Fibroblast of the aortic adventitia (primary cell): ENCODE measurements at regions not wholly inside any gene's neighbourhood (a gene's known extent, or its start where the extent isn't known, plus 50 kb on each side); places are given as distances from the start of the nearest gene placed in this dataset.

Experiments
- DNase-seq: peaks from one replicate; pipeline ENCODE4 v3.0.0-alpha.2; 2010; ENCODE audit warnings: low read depth
- H3K4me3 ChIP-seq: 2 replicates; pipeline ENCODE4 v1.5.1; 2011; ENCODE audit warnings: low read depth, mild to moderate bottlenecking, control low read depth, low read length, moderate library complexity
- TF ChIP-seq, protein P1 (sequence below): IDR thresholded peaks from 2 replicates; pipeline ENCODE4 v1.5.1; 2011; ENCODE audit warnings: mild to moderate bottlenecking, low read length, control low read depth, inconsistent platforms; ENCODE audit not compliant: insufficient read depth

DNA sequence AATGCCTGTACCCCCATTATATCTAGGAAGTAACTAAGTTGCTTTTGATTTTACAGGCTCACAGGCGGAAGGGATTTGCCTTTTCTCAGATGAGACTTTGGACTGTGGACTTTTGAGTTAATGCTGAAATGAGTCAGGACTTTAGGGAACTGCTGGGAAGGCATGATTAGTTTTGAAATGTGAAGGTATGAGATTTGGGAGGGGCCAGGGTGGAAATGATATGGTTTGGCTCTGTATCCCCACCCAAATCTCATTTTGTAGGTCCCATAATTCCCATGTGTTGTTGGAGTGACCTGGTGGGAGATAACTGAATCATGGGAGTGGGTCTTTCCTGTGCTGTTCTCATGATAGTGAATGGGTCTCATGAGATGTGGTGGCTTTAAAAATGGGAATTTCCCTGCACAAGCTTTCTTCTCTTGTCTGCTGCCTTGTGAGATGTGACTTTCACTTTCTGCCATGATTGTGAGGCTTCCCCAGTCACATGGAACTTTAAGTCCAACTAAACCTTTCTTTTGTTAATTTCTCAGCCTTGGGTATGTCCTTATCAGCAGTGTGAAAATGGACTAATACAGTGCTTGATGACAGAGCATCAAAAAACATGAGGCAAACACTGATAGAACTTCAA, 1119.5 kb downstream of the PLA2G4A start:
- TF ChIP-seq, protein P1, sequence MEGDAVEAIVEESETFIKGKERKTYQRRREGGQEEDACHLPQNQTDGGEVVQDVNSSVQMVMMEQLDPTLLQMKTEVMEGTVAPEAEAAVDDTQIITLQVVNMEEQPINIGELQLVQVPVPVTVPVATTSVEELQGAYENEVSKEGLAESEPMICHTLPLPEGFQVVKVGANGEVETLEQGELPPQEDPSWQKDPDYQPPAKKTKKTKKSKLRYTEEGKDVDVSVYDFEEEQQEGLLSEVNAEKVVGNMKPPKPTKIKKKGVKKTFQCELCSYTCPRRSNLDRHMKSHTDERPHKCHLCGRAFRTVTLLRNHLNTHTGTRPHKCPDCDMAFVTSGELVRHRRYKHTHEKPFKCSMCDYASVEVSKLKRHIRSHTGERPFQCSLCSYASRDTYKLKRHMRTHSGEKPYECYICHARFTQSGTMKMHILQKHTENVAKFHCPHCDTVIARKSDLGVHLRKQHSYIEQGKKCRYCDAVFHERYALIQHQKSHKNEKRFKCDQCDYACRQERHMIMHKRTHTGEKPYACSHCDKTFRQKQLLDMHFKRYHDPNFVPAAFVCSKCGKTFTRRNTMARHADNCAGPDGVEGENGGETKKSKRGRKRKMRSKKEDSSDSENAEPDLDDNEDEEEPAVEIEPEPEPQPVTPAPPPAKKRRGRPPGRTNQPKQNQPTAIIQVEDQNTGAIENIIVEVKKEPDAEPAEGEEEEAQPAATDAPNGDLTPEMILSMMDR, result no peak
- no peak for DNase-seq
- no peak overlapping the region for H3K4me3 ChIP-seq

DNA sequence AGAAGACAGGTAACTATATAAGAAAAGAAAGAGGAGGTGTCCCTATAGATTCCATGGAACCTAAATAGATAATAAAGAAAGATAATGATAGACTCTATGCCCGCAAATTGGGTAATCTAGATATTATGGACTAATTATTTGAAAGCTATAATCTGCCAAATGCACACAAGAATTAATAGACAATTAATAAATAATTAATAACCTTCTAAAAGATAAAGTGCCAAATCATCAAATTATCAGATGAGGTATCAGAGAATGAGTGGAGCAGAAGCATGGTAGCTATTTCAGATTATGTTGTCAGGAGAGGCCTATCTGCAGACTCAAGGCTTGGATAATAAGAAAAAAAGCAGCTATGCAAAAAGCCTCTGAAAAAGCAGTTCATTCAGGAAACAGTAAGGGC, 1120.8 kb downstream of the PLA2G4A start:
- H3K4me3 ChIP-seq, result no peak overlapping the region
- TF ChIP-seq, protein P1, result no peak
- DNase-seq, result no peak

DNA sequence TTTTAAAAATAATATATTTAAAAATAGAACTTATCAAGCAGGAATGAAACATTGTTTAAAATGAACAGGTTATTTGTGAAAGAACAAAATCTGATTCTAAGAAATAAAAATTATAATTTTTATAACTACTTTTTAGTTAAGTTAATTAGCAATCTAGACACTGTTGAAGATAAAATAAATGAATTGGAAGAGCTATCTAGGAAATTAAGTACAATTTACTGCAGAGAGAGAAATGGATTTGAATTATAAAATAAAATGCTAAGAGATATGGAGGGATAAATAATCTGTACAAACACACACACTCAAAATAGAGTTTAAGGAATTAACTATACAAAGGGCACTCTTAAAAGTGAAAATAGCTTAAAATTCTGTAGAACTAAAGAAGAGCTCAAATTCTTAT, 1123.1 kb downstream of the PLA2G4A start:
- DNase-seq, result no peak
- no peak overlapping the region for H3K4me3 ChIP-seq
- TF ChIP-seq, protein P1, result no peak

DNA sequence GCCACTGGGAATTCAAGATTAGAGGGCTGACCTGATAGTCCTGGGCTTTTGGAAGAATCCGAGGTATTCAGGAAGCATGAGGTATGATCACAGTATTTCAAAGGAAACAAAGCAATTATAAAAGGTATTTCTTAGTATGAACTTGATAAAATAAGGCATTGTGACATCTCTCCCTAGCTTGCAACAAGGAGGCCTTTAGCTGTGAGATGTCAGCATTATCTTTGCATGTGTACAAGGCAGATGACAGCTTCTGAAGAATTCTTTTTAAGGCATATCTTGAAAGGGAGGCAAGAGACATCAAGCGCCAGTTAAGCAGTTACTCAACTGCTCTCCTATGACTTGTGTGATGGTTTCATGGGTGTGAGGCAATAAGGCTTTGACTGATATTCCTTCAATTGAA, 1123.7 kb downstream of the PLA2G4A start:
- no peak overlapping the region for H3K4me3 ChIP-seq
- no peak for DNase-seq
- TF ChIP-seq, protein P1, result no peak

DNA sequence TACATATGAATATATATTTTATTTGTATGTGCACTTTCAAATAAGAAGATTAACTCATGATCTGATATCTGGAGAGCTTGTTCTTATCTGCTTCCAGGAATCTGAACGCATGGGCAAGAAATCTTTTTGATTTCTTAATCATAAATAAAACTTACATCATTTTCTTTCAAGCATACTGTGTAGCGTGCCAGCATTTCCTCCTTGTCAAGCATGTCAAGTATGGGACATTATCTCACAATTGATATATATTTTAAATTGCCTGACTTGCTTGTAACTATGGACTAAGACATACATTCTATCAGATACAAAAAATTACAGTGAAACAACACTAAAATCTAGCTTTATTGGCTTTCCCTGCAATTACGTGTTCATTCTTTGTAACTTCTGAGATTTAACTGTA, 1128.2 kb downstream of the PLA2G4A start:
- no peak for DNase-seq
- TF ChIP-seq, protein P1, result no peak
- no peak overlapping the region for H3K4me3 ChIP-seq

DNA sequence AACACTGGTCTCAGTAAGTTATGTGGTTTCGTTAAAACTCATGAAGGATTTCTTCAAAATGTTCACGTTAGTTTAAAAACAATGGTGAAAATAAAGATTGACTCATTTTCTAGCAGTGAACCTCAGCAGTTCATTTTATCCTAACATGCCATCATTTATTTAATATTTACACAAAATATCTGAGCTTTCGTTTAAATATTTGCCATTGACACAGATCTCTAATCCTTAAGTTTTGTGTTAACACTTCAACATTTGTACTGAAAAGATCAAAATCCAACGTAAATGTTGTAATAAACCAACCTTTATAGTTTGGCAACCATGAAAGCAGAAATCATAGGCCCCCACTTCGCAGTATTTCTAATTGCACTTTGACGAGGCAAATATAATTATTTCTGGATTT, 1129.5 kb downstream of the PLA2G4A start:
- DNase-seq, result no peak
- TF ChIP-seq, protein P1, result no peak
- no peak overlapping the region for H3K4me3 ChIP-seq

DNA sequence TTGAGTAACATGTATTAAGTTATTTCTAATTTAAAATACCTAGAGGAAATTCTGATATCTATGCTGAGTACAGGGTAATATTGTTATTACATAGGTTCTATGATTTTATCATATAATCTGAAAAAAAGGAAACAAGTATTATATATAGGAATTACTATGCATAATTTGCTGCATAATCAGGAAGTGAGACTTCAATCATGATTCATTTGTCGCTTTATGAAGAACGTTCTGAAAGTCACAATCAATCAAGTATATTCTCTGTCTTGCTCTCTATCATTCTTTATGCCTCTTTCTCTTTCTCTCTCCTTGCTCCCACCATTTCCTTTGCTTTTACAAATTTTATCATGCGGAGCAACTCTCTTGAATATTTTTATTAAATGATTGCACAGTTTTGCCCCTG, 1130.3 kb downstream of the PLA2G4A start:
- no peak for DNase-seq
- TF ChIP-seq, protein P1, result no peak
- H3K4me3 ChIP-seq, result no peak overlapping the region
